B cell (primary cell): ENCODE measurements at regions not wholly inside any gene's neighbourhood (a gene's known extent, or its start where the extent isn't known, plus 50 kb on each side); places are given as distances from the start of the nearest gene placed in this dataset.

ENCODE experiments used
- CTCF ChIP-seq: fragments of 200-600 bp; IDR thresholded peaks from one replicate; pipeline ENCODE4 v1.8.0; 2022; ENCODE audit warnings: antibody characterized with exemption, mild to moderate bottlenecking
- EZH2 ChIP-seq: IDR thresholded peaks from 2 replicates; pipeline ENCODE4 v1.6.1; 2012; ENCODE audit warnings: borderline replicate concordance, low read depth, mild to moderate bottlenecking, moderate library complexity, low read length; ENCODE audit not compliant: insufficient read depth, poor library complexity, severe bottlenecking

- TF ChIP-seq CTCF = no peak
- no peak for TF ChIP-seq EZH2
Measured at GRCh38 chr5:30765706-30766105, 427.8 kb upstream of the CDH6 start.
